Posterior vena cava (tissue), 2 donors: ENCODE measurements at regions not wholly inside any gene's neighbourhood (a gene's known extent, or its start where the extent isn't known, plus 50 kb on each side); places are given as distances from the start of the nearest gene placed in this dataset.
"Not testable (repeated sequence)": the region's sequence is repeated elsewhere in the genome, so short reads cannot be mapped to it uniquely, and the experiment has no call there.

Source experiments
- DNase-seq: peaks from one replicate; pipeline ENCODE4 v3.0.0-alpha.2; 2020; ENCODE audit warnings: low spot score
- intact Hi-C, 2 donors: fragments of 100-400 bp; cut with DNase I; formaldehyde crosslinking; loops; one replicate each; pipeline versions ENCODE4 v1.14.1 to v1.14.2; 2022 to 2023
- donor health status: DM: yes; HTN: yes; CAD: no.
- donor health status: DM: yes; HTN: yes; CAD: no.

- intact Hi-C loops = no loop called here
- no peak for DNase-seq
Measured at GRCh38 chr5:14025569-14026286, 81.2 kb upstream of the DNAH5 start.

GRCh38 chr5:14022971-14023370 is 78.5 kb upstream of the DNAH5 start:
- intact Hi-C loops = no loop called here
- DNase-seq = no peak

- DNase-seq, intact Hi-C loops: not testable (repeated sequence)
Measured at GRCh38 chr5:14020944-14021343, 76.5 kb upstream of the DNAH5 start.

- no peak for DNase-seq
- intact Hi-C loops = no loop called here
Measured at GRCh38 chr5:14019768-14020290, 75.3 kb upstream of the DNAH5 start.

- DNase-seq = no peak
- intact Hi-C loops = no loop called here
Measured at GRCh38 chr5:14017904-14018303, 73.4 kb upstream of the DNAH5 start.

GRCh38 chr5:14016549-14016948 is 72.1 kb upstream of the DNAH5 start:
- DNase-seq = no peak
- intact Hi-C loops = no loop called here

GRCh38 chr5:14011089-14012020 is 66.9 kb upstream of the DNAH5 start:
- intact Hi-C loops = no loop called here
- DNase-seq = peak; percentile 97

- intact Hi-C loops = loop anchor here in 1 of 2 donors (5.0 kb wide), 1 partner anchor 1008 kb away; no protein-coding TSS in a partner anchor
- DNase-seq = no peak
Measured at GRCh38 chr5:14009575-14009974, 65.1 kb upstream of the DNAH5 start.

- DNase-seq = no peak
- intact Hi-C loops = loop anchor here in 1 of 2 donors (5.0 kb wide), 1 partner anchor 1008 kb away; no protein-coding TSS in a partner anchor
Measured at GRCh38 chr5:14008819-14009311, 64.4 kb upstream of the DNAH5 start.

- no peak for DNase-seq
- intact Hi-C loops = loop anchor here in 1 of 2 donors (5.0 kb wide), 1 partner anchor 1010 kb away; no protein-coding TSS in a partner anchor
Measured at GRCh38 chr5:14006823-14007520, 62.5 kb upstream of the DNAH5 start.

- intact Hi-C loops = loop anchor here in 1 of 2 donors (5.0 kb wide), 1 partner anchor 1013 kb away; no protein-coding TSS in a partner anchor
- DNase-seq = no peak
Measured at GRCh38 chr5:14004598-14005394, 60.3 kb upstream of the DNAH5 start.

GRCh38 chr5:14003936-14004335 is 59.4 kb upstream of the DNAH5 start:
- no peak for DNase-seq
- intact Hi-C loops = no loop called here

GRCh38 chr5:14003513-14003912 is 59.0 kb upstream of the DNAH5 start:
- intact Hi-C loops = no loop called here

GRCh38 chr5:13998254-13998653 is 53.8 kb upstream of the DNAH5 start:
- DNase-seq = no peak
- intact Hi-C loops = loop anchor here in 1 of 2 donors (10.0 kb wide), 1 partner anchor 267 kb away; no protein-coding TSS in a partner anchor

More at GRCh38 chr5:14003513-14003912, 59.0 kb upstream of the DNAH5 start:
- DNase-seq = no peak

GRCh38 chr5:13997514-13997913 is 53.0 kb upstream of the DNAH5 start:
- intact Hi-C loops = loop anchor here in 1 of 2 donors (10.0 kb wide), 1 partner anchor 267 kb away; no protein-coding TSS in a partner anchor
- no peak for DNase-seq

- no peak for DNase-seq
- intact Hi-C loops = loop anchor here in 1 of 2 donors (10.0 kb wide), 1 partner anchor 270 kb away; no protein-coding TSS in a partner anchor
Measured at GRCh38 chr5:13994621-13995253, 50.2 kb upstream of the DNAH5 start.
